ENCODE measurements at regions not wholly inside any gene's neighbourhood (a gene's known extent, or its start where the extent isn't known, plus 50 kb on each side); places are given as distances from the start of the nearest gene placed in this dataset.
"Not testable (repeated sequence)": the region's sequence is repeated elsewhere in the genome, so short reads cannot be mapped to it uniquely, and the experiment has no call there.

DNA sequence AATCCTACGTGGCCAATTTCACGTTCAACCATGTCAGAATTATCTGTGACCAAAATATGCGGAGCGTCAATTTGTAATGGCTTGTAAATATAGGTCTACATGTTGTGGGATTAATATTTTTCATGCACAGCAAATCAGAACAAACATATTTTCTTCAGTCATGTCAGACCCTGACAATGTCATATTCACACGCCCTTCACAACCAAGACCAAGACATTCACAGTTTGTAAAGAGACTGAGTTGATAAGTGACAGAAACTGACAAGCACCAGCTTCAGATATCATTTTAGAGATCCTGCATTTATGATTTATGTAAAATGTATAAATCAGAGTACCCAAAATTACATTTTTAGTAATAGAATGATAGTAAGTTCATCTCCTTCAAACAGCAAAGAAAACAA lies 57.3 kb upstream of the NOVA1 start:
- BruUV-seq (replicated peaks) = no TSS peak
- Mint-ChIP-seq H3K36me3 (ENCODE audit: insufficient read depth, unreplicated experiment) (no peaks in the 10 kb centered on the region), H3K27ac (ENCODE audit: unreplicated experiment) (no peak overlapping the region), H3K9me3 (ENCODE audit: unreplicated experiment) (no peaks in the 10 kb centered on the region), H3K27me3 (ENCODE audit: insufficient read depth, unreplicated experiment) (no peaks in the 10 kb centered on the region), H3K4me1 (ENCODE audit: low read depth, unreplicated experiment) (no peaks in the 10 kb centered on the region), H3K4me3 (ENCODE audit: unreplicated experiment) (no peak overlapping the region)
- ChIA-PET CTCF (no interaction called here), POLR2A (no interaction called here)
- Histone ChIP-seq H3K9me3 (no peaks in the 10 kb centered on the region), H3K36me3 (ENCODE audit: control insufficient read depth, insufficient read depth, low read length) (no peaks in the 10 kb centered on the region), H3K4me1 (no peaks in the 10 kb centered on the region), H3K4me3 (ENCODE audit: low read depth, low read length) (no peak overlapping the region), H3K27me3 (replicated peaks; ENCODE audit: control insufficient read depth, insufficient read depth, low read length) (no peaks in the 10 kb centered on the region)
- TF ChIP-seq, protein P1, sequence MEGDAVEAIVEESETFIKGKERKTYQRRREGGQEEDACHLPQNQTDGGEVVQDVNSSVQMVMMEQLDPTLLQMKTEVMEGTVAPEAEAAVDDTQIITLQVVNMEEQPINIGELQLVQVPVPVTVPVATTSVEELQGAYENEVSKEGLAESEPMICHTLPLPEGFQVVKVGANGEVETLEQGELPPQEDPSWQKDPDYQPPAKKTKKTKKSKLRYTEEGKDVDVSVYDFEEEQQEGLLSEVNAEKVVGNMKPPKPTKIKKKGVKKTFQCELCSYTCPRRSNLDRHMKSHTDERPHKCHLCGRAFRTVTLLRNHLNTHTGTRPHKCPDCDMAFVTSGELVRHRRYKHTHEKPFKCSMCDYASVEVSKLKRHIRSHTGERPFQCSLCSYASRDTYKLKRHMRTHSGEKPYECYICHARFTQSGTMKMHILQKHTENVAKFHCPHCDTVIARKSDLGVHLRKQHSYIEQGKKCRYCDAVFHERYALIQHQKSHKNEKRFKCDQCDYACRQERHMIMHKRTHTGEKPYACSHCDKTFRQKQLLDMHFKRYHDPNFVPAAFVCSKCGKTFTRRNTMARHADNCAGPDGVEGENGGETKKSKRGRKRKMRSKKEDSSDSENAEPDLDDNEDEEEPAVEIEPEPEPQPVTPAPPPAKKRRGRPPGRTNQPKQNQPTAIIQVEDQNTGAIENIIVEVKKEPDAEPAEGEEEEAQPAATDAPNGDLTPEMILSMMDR (IDR thresholded peaks at IDR 0.05; ENCODE audit: insufficient read depth in 1 of 2, low read depth in 1 of 2, low read length in 1 of 2, severe bottlenecking in 1 of 2, unreplicated experiment in 1 of 2) = no peak
- intact Hi-C loops (cut with micrococcal nuclease; ENCODE audit: unreplicated experiment) = no loop called here
- DNase-seq = no peak

DNA sequence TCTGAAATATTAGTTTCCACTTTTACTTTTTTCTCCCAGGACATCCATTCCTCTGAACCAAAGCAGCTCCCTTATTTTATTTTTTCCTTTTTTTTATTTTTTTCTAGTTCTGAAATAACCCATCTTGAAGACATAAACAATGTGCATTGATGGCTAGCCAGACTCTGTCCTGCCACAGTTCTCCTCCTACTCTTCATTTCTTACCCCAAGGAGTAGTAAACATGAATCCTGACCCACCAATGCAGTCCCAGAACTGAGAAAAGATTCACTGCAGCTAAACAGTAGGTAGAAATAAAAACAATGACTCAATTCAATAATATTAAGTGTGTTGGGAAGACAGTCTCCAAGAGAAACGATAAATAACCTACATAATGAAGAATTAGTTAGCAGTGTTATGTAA lies 65.7 kb upstream of the NOVA1 start:
- Histone ChIP-seq H3K27me3 (replicated peaks; ENCODE audit: control insufficient read depth, insufficient read depth, low read length) (no peaks in the 10 kb centered on the region), H3K9me3 (peaks cover 5% of the 10 kb centered on the region; the same call in 1 of the 2 replicates), H3K4me3 (ENCODE audit: low read depth, low read length) (no peak overlapping the region), H3K4me1 (no peaks in the 10 kb centered on the region), H3K36me3 (ENCODE audit: control insufficient read depth, insufficient read depth, low read length) (no peaks in the 10 kb centered on the region)
- no peaks in the 10 kb centered on the region for H3K4me1 Mint-ChIP-seq (ENCODE audit: low read depth, unreplicated experiment)
- ChIA-PET CTCF (no interaction called here), POLR2A (no interaction called here)
- H3K36me3 Mint-ChIP-seq (ENCODE audit: insufficient read depth, unreplicated experiment) = no peaks in the 10 kb centered on the region
- peaks cover 17% of the 10 kb centered on the region for H3K9me3 Mint-ChIP-seq (ENCODE audit: unreplicated experiment)
- no peaks in the 10 kb centered on the region for H3K27me3 Mint-ChIP-seq (ENCODE audit: insufficient read depth, unreplicated experiment)
- intact Hi-C loops (cut with micrococcal nuclease; ENCODE audit: unreplicated experiment) = no loop called here
- H3K4me3 Mint-ChIP-seq (ENCODE audit: unreplicated experiment) = no peak overlapping the region
- no peak overlapping the region for H3K27ac Mint-ChIP-seq (ENCODE audit: unreplicated experiment)
- no TSS peak for BruUV-seq (replicated peaks)
- TF ChIP-seq, protein P1 (IDR thresholded peaks at IDR 0.05; ENCODE audit: insufficient read depth in 1 of 2, low read depth in 1 of 2, low read length in 1 of 2, severe bottlenecking in 1 of 2, unreplicated experiment in 1 of 2) = no peak
- no peak for DNase-seq

DNA sequence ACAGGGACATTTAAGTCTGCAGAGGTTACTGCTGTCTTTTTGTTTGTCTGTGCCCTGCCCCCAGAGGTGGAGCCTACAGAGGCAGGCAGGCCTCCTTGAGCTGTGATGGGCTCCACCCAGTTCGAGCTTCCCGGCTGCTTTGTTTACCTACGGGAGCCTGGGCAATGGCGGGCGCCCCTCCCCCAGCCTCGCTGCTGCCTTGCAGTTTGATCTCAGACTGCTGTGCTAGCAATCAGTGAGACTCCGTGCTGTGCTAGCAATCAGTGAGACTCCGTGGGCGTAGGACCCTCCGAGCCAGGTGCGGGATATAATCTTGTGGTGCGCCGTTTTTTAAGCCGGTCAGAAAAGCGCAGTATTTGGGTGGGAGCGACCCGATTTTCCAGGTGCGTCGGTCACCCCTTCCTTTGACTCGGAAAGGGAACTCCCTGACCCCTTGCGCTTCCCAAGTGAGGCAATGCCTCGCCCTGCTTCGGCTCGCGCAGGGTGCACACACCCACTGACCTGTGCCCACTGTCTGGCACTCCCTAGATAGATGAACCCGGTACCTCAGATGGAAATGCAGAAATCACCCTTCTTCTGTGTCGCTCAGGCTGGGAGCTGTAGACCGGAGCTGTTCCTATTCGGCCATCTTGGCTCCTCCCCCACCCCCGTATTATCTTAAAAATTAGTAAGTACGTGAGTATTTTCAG lies 81.0 kb upstream of the NOVA1 start:
- H3K36me3 ChIP-seq (ENCODE audit: control insufficient read depth, insufficient read depth, low read length); H3K4me1 ChIP-seq; POLR2A ChIA-PET; BruUV-seq (replicated peaks); H3K4me1 Mint-ChIP-seq (ENCODE audit: low read depth, unreplicated experiment); H3K27me3 Mint-ChIP-seq (ENCODE audit: insufficient read depth, unreplicated experiment); intact Hi-C loops (cut with micrococcal nuclease; ENCODE audit: unreplicated experiment); CTCF ChIA-PET; H3K36me3 Mint-ChIP-seq (ENCODE audit: insufficient read depth, unreplicated experiment); H3K27me3 ChIP-seq (replicated peaks; ENCODE audit: control insufficient read depth, insufficient read depth, low read length); H3K9me3 ChIP-seq: not testable (repeated sequence)
- Mint-ChIP-seq H3K9me3 (ENCODE audit: unreplicated experiment) (peaks cover 16% of the 10 kb centered on the region), H3K4me3 (ENCODE audit: unreplicated experiment) (peak overlapping the region; percentile 73), H3K27ac (ENCODE audit: unreplicated experiment) (peak overlapping the region; percentile 85)
- peak; percentile 19 to 33 for DNase-seq
- H3K4me3 ChIP-seq (ENCODE audit: low read depth, low read length) = peak overlapping the region; percentile 36

DNA sequence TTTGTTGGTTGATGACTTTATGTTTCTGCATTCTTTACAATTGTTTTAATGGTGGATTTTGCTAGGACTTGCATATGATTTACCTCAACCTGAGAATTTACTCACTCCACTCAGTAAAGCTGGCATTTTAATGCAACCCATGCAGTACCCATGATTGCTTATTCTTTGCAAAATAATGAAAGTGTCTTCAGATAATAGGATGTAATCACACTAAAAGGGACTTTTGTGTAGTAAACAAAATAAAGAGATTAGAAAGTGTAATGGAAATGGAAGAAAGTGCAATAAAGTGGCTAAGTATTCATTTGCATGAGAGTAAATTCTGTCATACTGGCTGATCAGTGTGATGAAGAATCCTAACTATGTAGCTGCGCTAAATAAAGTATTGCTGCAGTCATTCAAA lies 87.6 kb upstream of the NOVA1 start:
- no peak for DNase-seq
- H3K4me1 Mint-ChIP-seq (ENCODE audit: low read depth, unreplicated experiment) = no peaks in the 10 kb centered on the region
- H3K4me1 ChIP-seq = no peaks in the 10 kb centered on the region; the same call in 1 of the 2 replicates
- no peak overlapping the region for H3K4me3 ChIP-seq (ENCODE audit: low read depth, low read length)
- no peak overlapping the region for H3K27ac Mint-ChIP-seq (ENCODE audit: unreplicated experiment)
- no peaks in the 10 kb centered on the region for H3K36me3 Mint-ChIP-seq (ENCODE audit: insufficient read depth, unreplicated experiment)
- POLR2A ChIA-PET = no interaction called here
- CTCF ChIA-PET = no interaction called here
- no TSS peak for BruUV-seq (replicated peaks)
- no peaks in the 10 kb centered on the region for H3K9me3 ChIP-seq
- no peaks in the 10 kb centered on the region for H3K27me3 ChIP-seq (replicated peaks; ENCODE audit: control insufficient read depth, insufficient read depth, low read length)
- TF ChIP-seq, protein P1 (IDR thresholded peaks at IDR 0.05; ENCODE audit: insufficient read depth in 1 of 2, low read depth in 1 of 2, low read length in 1 of 2, severe bottlenecking in 1 of 2, unreplicated experiment in 1 of 2) = no peak
- H3K27me3 Mint-ChIP-seq (ENCODE audit: insufficient read depth, unreplicated experiment) = no peaks in the 10 kb centered on the region
- H3K4me3 Mint-ChIP-seq (ENCODE audit: unreplicated experiment) = no peak overlapping the region
- H3K9me3 Mint-ChIP-seq (ENCODE audit: unreplicated experiment) = no peaks in the 10 kb centered on the region
- intact Hi-C loops (cut with micrococcal nuclease; ENCODE audit: unreplicated experiment) = no loop called here
- no peaks in the 10 kb centered on the region for H3K36me3 ChIP-seq (ENCODE audit: control insufficient read depth, insufficient read depth, low read length)

Data from Caco-2 (cell line).